Fibroblast of lung (primary cell): ENCODE measurements at regions not wholly inside any gene's neighbourhood (a gene's known extent, or its start where the extent isn't known, plus 50 kb on each side); places are given as distances from the start of the nearest gene placed in this dataset.
"Not testable (repeated sequence)": the region's sequence is repeated elsewhere in the genome, so short reads cannot be mapped to it uniquely, and the experiment has no call there.

Experiments used
- EZH2 ChIP-seq: IDR thresholded peaks from 2 replicates; pipeline ENCODE4 v1.5.1; 2012; ENCODE audit warnings: low read length, control low read depth, mild to moderate bottlenecking; ENCODE audit errors: missing control alignments
- TF ChIP-seq, protein P1 (sequence below), 2 donors: IDR thresholded peaks in 1 of 2; conservative IDR thresholded peaks in 1 of 2; 1 replicate in 1 of 2; 2 replicates in 1 of 2; pipeline ENCODE4 v1.5.1; 2011 to 2012; ENCODE audit warnings: low read length in 2 of 2, control low read depth in 1 of 2, inconsistent platforms in 1 of 2, low read depth in 1 of 2, mild to moderate bottlenecking in 1 of 2

DNA sequence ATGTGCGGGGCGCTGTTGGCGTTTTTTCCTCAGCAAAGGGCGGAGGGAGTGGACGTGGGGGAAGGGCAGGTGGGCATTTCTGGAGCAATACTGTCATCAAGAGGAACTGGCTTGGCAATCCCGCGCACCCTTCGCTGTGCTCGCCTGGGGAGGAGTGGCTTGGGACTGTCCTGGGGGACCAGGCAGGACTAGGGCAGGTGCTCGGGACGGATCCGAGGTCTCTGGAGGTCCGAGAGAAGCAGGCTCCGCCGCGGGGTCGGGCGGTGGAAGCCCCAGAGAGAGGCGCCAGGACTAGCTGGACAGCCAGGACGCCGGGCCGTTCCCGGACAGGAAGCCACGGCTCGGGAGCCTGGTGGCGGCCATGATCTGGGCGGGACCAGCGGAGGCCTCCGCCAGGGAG lies 282.5 kb upstream of the AGTR2 start:
- TF ChIP-seq, protein P1, sequence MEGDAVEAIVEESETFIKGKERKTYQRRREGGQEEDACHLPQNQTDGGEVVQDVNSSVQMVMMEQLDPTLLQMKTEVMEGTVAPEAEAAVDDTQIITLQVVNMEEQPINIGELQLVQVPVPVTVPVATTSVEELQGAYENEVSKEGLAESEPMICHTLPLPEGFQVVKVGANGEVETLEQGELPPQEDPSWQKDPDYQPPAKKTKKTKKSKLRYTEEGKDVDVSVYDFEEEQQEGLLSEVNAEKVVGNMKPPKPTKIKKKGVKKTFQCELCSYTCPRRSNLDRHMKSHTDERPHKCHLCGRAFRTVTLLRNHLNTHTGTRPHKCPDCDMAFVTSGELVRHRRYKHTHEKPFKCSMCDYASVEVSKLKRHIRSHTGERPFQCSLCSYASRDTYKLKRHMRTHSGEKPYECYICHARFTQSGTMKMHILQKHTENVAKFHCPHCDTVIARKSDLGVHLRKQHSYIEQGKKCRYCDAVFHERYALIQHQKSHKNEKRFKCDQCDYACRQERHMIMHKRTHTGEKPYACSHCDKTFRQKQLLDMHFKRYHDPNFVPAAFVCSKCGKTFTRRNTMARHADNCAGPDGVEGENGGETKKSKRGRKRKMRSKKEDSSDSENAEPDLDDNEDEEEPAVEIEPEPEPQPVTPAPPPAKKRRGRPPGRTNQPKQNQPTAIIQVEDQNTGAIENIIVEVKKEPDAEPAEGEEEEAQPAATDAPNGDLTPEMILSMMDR (conservative IDR thresholded peaks at IDR 0.05 in 1 of 2, IDR thresholded peaks at IDR 0.05 in 1 of 2; ENCODE audit: low read depth in 1 of 2, low read length in 2 of 2): not testable (repeated sequence)
- not testable (repeated sequence) for TF ChIP-seq EZH2
